ENCODE measurements at regions not wholly inside any gene's neighbourhood (a gene's known extent, or its start where the extent isn't known, plus 50 kb on each side); places are given as distances from the start of the nearest gene placed in this dataset.
A peak's percentile ranks its signal among the peaks of the same experiment; 100 is the strongest.

- CTCF ChIA-PET: no interaction called here
- no peak overlapping the region for H3K4me3 Mint-ChIP-seq
- no peaks in the 10 kb centered on the region for H3K4me1 Mint-ChIP-seq
- no peak overlapping the region for H3K27ac Mint-ChIP-seq
- peaks cover 25% of the 10 kb centered on the region for H3K27me3 Mint-ChIP-seq
- no peaks in the 10 kb centered on the region for H3K9me3 Mint-ChIP-seq
- DNase-seq: no peak
- H3K36me3 Mint-ChIP-seq: no peaks in the 10 kb centered on the region
Measured at GRCh38 chr11:119501777-119502405, 78.9 kb upstream of the THY1 start.

- CTCF ChIA-PET: no interaction called here
- Mint-ChIP-seq H3K9me3 (no peaks in the 10 kb centered on the region), H3K27me3 (peaks cover 27% of the 10 kb centered on the region), H3K4me1 (no peaks in the 10 kb centered on the region), H3K27ac (no peak overlapping the region), H3K36me3 (no peaks in the 10 kb centered on the region), H3K4me3 (no peak overlapping the region)
- no peak for DNase-seq
Measured at GRCh38 chr11:119497717-119498116, 74.7 kb upstream of the THY1 start.

- Mint-ChIP-seq H3K9me3 (no peaks in the 10 kb centered on the region), H3K27me3 (peaks cover 26% of the 10 kb centered on the region), H3K36me3 (no peaks in the 10 kb centered on the region), H3K4me3 (no peak overlapping the region), H3K27ac (no peak overlapping the region), H3K4me1 (no peaks in the 10 kb centered on the region)
- no peak for DNase-seq
- CTCF ChIA-PET: no interaction called here
Measured at GRCh38 chr11:119496997-119497396, 74.0 kb upstream of the THY1 start.

GRCh38 chr11:119496469-119496868 lies 73.5 kb upstream of the THY1 start:
- CTCF ChIA-PET: no interaction called here
- Mint-ChIP-seq H3K9me3 (no peaks in the 10 kb centered on the region), H3K27ac (no peak overlapping the region), H3K4me3 (no peak overlapping the region), H3K27me3 (peaks cover 26% of the 10 kb centered on the region), H3K4me1 (no peaks in the 10 kb centered on the region), H3K36me3 (no peaks in the 10 kb centered on the region)
- DNase-seq: no peak

GRCh38 chr11:119493712-119494111 lies 70.7 kb upstream of the THY1 start:
- Mint-ChIP-seq H3K4me1 (no peaks in the 10 kb centered on the region), H3K9me3 (no peaks in the 10 kb centered on the region), H3K27ac (no peak overlapping the region), H3K36me3 (no peaks in the 10 kb centered on the region), H3K27me3 (peaks cover 23% of the 10 kb centered on the region), H3K4me3 (no peak overlapping the region)
- CTCF ChIA-PET: interaction anchor here (1.1 kb wide), 1 partner anchor 9 kb away, joined by 3 read pairs; no protein-coding TSS in a partner anchor
- peak; percentile 43 for DNase-seq

GRCh38 chr11:119491753-119492510 lies 69.0 kb upstream of the THY1 start:
- Mint-ChIP-seq H3K27me3 (peaks cover 10% of the 10 kb centered on the region), H3K9me3 (no peaks in the 10 kb centered on the region), H3K4me3 (no peak overlapping the region), H3K36me3 (no peaks in the 10 kb centered on the region), H3K4me1 (no peaks in the 10 kb centered on the region), H3K27ac (no peak overlapping the region)
- DNase-seq: no peak
- CTCF ChIA-PET: no interaction called here

GRCh38 chr11:119490253-119491006 lies 67.5 kb upstream of the THY1 start:
- H3K4me1 Mint-ChIP-seq: no peaks in the 10 kb centered on the region
- H3K9me3 Mint-ChIP-seq: no peaks in the 10 kb centered on the region
- no peak overlapping the region for H3K27ac Mint-ChIP-seq
- CTCF ChIA-PET: interaction anchor here (1.6 kb wide), 1 partner anchor 42 kb away, joined by 4 read pairs; no protein-coding TSS in a partner anchor
- no peaks in the 10 kb centered on the region for H3K36me3 Mint-ChIP-seq
- H3K27me3 Mint-ChIP-seq: peaks cover 6% of the 10 kb centered on the region
- H3K4me3 Mint-ChIP-seq: no peak overlapping the region
- no peak for DNase-seq

- no peaks in the 10 kb centered on the region for H3K36me3 Mint-ChIP-seq
- H3K9me3 Mint-ChIP-seq: no peaks in the 10 kb centered on the region
- DNase-seq: peak; percentile 5
- H3K27me3 Mint-ChIP-seq: no peaks in the 10 kb centered on the region
- H3K27ac Mint-ChIP-seq: no peak overlapping the region
- no peak overlapping the region for H3K4me3 Mint-ChIP-seq
- no peaks in the 10 kb centered on the region for H3K4me1 Mint-ChIP-seq
- CTCF ChIA-PET: no interaction called here
Measured at GRCh38 chr11:119489087-119489486, 66.1 kb upstream of the THY1 start.

GRCh38 chr11:119488256-119488995 lies 65.5 kb upstream of the THY1 start:
- H3K4me3 Mint-ChIP-seq: no peak overlapping the region
- no peaks in the 10 kb centered on the region for H3K27me3 Mint-ChIP-seq
- no peaks in the 10 kb centered on the region for H3K36me3 Mint-ChIP-seq
- no peaks in the 10 kb centered on the region for H3K4me1 Mint-ChIP-seq
- no peak for DNase-seq
- no peak overlapping the region for H3K27ac Mint-ChIP-seq
- CTCF ChIA-PET: interaction anchor here (1.2 kb wide), 1 partner anchor 14 kb away, joined by 3 read pairs; no protein-coding TSS in a partner anchor
- no peaks in the 10 kb centered on the region for H3K9me3 Mint-ChIP-seq

- Mint-ChIP-seq H3K9me3 (no peaks in the 10 kb centered on the region), H3K36me3 (no peaks in the 10 kb centered on the region), H3K27me3 (no peaks in the 10 kb centered on the region), H3K4me1 (no peaks in the 10 kb centered on the region), H3K27ac (no peak overlapping the region), H3K4me3 (no peak overlapping the region)
- CTCF ChIA-PET: interaction anchor here (1.1 to 1.2 kb wide), 2 partner anchors 12 to 243 kb away, joined by 3 to 4 read pairs; partner anchors contain the start of gene NECTIN1
- no peak for DNase-seq
Measured at GRCh38 chr11:119486691-119487259, 63.8 kb upstream of the THY1 start.

GRCh38 chr11:119486016-119486415 lies 63.0 kb upstream of the THY1 start:
- DNase-seq: no peak
- no peaks in the 10 kb centered on the region for H3K4me1 Mint-ChIP-seq
- no peaks in the 10 kb centered on the region for H3K36me3 Mint-ChIP-seq
- H3K9me3 Mint-ChIP-seq: no peaks in the 10 kb centered on the region
- no peak overlapping the region for H3K27ac Mint-ChIP-seq
- H3K27me3 Mint-ChIP-seq: peaks cover 6% of the 10 kb centered on the region
- CTCF ChIA-PET: interaction anchor here (1.1 kb wide), 1 partner anchor 244 kb away, joined by 4 read pairs; the partner anchor contains the start of gene NECTIN1
- no peak overlapping the region for H3K4me3 Mint-ChIP-seq

GRCh38 chr11:119484741-119485605 lies 62.0 kb upstream of the THY1 start:
- Mint-ChIP-seq H3K4me1 (no peaks in the 10 kb centered on the region), H3K36me3 (no peaks in the 10 kb centered on the region), H3K27ac (no peak overlapping the region), H3K27me3 (peaks cover 17% of the 10 kb centered on the region), H3K9me3 (no peaks in the 10 kb centered on the region), H3K4me3 (no peak overlapping the region)
- DNase-seq: no peak
- CTCF ChIA-PET: interaction anchor here (0.7 to 0.9 kb wide), 2 partner anchors 9 to 161 kb away, joined by 3 read pairs; no protein-coding TSS in a partner anchor

- Mint-ChIP-seq H3K27me3 (peaks cover 21% of the 10 kb centered on the region), H3K36me3 (no peaks in the 10 kb centered on the region), H3K9me3 (no peaks in the 10 kb centered on the region), H3K4me1 (no peaks in the 10 kb centered on the region), H3K27ac (no peak overlapping the region), H3K4me3 (no peak overlapping the region)
- no peak for DNase-seq
- CTCF ChIA-PET: no interaction called here
Measured at GRCh38 chr11:119483881-119484371, 61.0 kb upstream of the THY1 start.
